ENCODE measurements at regions not wholly inside any gene's neighbourhood (a gene's known extent, or its start where the extent isn't known, plus 50 kb on each side); places are given as distances from the start of the nearest gene placed in this dataset.

DNA sequence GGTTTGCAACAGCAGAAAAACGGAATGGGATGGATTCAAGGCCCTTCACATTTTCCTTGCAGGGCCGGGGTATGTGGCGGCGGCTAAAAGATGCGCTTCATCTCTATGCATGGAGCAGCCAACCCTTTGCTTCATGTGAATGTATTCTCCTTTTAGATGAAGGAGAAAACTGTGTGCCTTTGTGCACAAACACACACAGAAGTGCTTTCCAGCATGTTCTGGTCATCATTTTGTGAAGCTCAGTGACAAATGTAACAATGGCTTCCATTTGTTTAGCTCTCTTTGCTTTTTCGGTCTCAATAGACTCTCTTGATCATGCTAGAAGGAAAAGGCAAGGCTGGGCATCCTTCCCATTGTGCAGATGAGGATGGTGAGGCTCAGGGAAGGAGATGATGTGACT is 161.7 kb upstream of the MKI67 start:
- Histone ChIP-seq H3K4me1 (no peaks in the 10 kb centered on the region), H3K4me2 (ENCODE audit: low read length) (no peak overlapping the region), H3K4me3 (ENCODE audit: low read depth, low read length) (no peak overlapping the region), H3K27me3 (ENCODE audit: control insufficient read depth, insufficient read depth, low read length) (no peaks in the 10 kb centered on the region), H2AFZ (no peak overlapping the region), H3K9ac (no peak overlapping the region), H3K79me2 (no peaks in the 10 kb centered on the region), H3K36me3 (ENCODE audit: control insufficient read depth, insufficient read depth, low read length) (no peaks in the 10 kb centered on the region), H3K9me3 (ENCODE audit: control insufficient read depth, low read length) (no peaks in the 10 kb centered on the region), H3K27ac (no peak overlapping the region)
- no peak for TF ChIP-seq CTCF (IDR thresholded peaks at IDR 0.05)

GRCh38 chr10:128289621-128290020 is 163.4 kb upstream of the MKI67 start:
- no peak overlapping the region for H3K9ac ChIP-seq
- H3K36me3 ChIP-seq (ENCODE audit: control insufficient read depth, insufficient read depth, low read length): no peaks in the 10 kb centered on the region
- no peak for TF ChIP-seq CTCF (IDR thresholded peaks at IDR 0.05)
- H3K27me3 ChIP-seq (ENCODE audit: control insufficient read depth, insufficient read depth, low read length): no peaks in the 10 kb centered on the region
- H2AFZ ChIP-seq: no peak overlapping the region
- no peak overlapping the region for H3K4me2 ChIP-seq (ENCODE audit: low read length)
- H3K4me1 ChIP-seq: no peaks in the 10 kb centered on the region
- no peak overlapping the region for H3K27ac ChIP-seq
- no peak overlapping the region for H3K4me3 ChIP-seq (ENCODE audit: low read depth, low read length)
- H3K79me2 ChIP-seq: no peaks in the 10 kb centered on the region
- H3K9me3 ChIP-seq (ENCODE audit: control insufficient read depth, low read length): no peaks in the 10 kb centered on the region

- H3K9ac ChIP-seq: no peak overlapping the region
- no peak overlapping the region for H3K4me2 ChIP-seq (ENCODE audit: low read length)
- no peaks in the 10 kb centered on the region for H3K36me3 ChIP-seq (ENCODE audit: control insufficient read depth, insufficient read depth, low read length)
- no peak for TF ChIP-seq CTCF (IDR thresholded peaks at IDR 0.05)
- H3K27ac ChIP-seq: no peak overlapping the region
- no peaks in the 10 kb centered on the region for H3K79me2 ChIP-seq
- no peak overlapping the region for H2AFZ ChIP-seq
- H3K27me3 ChIP-seq (ENCODE audit: control insufficient read depth, insufficient read depth, low read length): no peaks in the 10 kb centered on the region
- no peaks in the 10 kb centered on the region for H3K9me3 ChIP-seq (ENCODE audit: control insufficient read depth, low read length)
- no peaks in the 10 kb centered on the region for H3K4me1 ChIP-seq
- H3K4me3 ChIP-seq (ENCODE audit: low read depth, low read length): no peak overlapping the region
Observed at GRCh38 chr10:128295003-128295402, 168.8 kb upstream of the MKI67 start.

GRCh38 chr10:128296253-128297007 is 170.2 kb upstream of the MKI67 start:
- no peak for TF ChIP-seq CTCF (IDR thresholded peaks at IDR 0.05)
- Histone ChIP-seq H3K9me3 (ENCODE audit: control insufficient read depth, low read length) (no peaks in the 10 kb centered on the region), H3K79me2 (no peaks in the 10 kb centered on the region), H3K9ac (no peak overlapping the region), H3K4me2 (ENCODE audit: low read length) (no peak overlapping the region), H3K36me3 (ENCODE audit: control insufficient read depth, insufficient read depth, low read length) (no peaks in the 10 kb centered on the region), H3K27ac (no peak overlapping the region), H2AFZ (no peak overlapping the region), H3K27me3 (ENCODE audit: control insufficient read depth, insufficient read depth, low read length) (no peaks in the 10 kb centered on the region), H3K4me1 (no peaks in the 10 kb centered on the region), H3K4me3 (ENCODE audit: low read depth, low read length) (no peak overlapping the region)

Data from parathyroid adenoma (tissue), 2 donors.